NCI-H446 (cell line): ENCODE measurements at regions not wholly inside any gene's neighbourhood (a gene's known extent, or its start where the extent isn't known, plus 50 kb on each side); places are given as distances from the start of the nearest gene placed in this dataset.
"Not testable (repeated sequence)": the region's sequence is repeated elsewhere in the genome, so short reads cannot be mapped to it uniquely, and the experiment has no call there.

Experiments used
- DNase-seq, 2 experiments: peaks; one replicate each; lab custom pipeline; 2025; lab: John Stamatoyannopoulos, UW

DNA sequence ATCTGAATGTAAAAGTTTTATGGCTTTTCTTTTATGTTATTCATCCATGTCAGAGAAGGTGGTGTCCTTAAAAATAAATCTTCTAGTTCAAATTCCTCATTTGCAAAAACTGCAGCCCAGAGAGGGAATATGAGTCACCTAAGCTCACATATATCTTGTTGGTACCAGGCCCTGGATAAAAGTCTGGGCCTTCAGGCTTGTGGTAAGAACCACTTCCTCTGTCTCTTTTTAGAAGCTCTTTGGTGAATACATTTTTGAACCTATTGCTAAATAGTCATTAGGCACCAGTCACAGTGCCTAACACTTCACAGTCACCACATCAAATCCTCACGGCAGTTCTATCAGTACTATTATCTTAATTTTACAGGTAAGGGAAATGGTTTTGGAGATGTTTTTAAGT is 199.2 kb downstream of the KCNS3 start:
- DNase-seq, result no peak

DNA sequence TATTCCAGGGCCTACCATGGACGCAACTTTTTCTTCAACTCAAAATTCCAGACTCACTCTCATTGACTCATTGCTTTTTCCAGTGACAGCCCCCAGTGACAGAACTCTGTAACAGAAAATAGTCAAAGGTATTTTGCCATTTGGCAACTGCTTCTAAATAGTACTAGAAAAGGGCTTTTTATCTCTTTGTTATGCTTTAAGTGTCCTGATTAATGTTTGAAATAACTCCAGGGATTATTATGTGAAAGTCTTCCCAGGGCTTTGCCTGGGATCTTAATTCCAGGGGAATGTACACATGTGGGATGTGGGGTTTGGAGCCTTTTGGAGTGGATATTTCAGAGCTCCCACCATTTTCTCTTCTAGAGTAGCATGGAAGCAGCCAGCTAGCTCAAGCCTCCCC is 198.8 kb downstream of the KCNS3 start:
- DNase-seq, result no peak

DNA sequence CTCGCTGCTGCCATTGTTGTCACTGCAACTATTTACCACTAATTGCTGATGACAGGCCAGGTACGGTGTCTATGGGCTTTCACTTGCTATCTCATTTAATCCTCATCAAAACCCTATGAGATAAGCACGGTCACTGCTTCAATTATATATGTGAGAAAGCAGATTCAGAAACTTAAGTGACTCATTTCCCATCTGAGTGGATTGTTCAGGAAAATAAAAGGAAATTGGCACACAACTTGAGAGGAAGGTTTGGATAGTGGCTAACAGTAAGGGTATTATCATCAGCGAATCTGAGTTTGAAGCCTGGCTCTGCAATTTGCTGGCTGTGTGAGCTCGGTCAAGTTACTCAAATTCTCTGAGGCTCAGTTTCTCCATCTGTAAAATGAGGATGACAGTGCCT is 196.0 kb downstream of the KCNS3 start:
- no peak for DNase-seq

DNA sequence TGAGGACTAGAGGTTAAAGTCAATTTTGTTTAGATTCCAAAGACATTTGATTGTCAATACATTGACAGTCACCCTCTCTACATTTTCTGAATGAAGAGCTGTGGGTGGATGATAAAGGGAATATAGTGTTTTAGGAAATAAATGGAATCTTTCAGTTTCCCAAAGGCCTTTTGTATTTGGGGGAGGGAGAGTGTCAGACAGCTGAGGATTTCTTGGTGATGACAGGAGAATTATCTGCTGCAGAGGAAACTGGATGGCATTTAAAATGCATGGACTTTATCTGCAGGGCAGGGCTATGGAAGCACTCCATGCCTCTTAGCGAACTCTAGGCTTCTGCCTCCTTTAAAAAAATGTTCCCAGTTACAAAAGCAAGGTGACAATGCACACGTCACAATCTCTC is 195.1 kb downstream of the KCNS3 start:
- no peak for DNase-seq

DNA sequence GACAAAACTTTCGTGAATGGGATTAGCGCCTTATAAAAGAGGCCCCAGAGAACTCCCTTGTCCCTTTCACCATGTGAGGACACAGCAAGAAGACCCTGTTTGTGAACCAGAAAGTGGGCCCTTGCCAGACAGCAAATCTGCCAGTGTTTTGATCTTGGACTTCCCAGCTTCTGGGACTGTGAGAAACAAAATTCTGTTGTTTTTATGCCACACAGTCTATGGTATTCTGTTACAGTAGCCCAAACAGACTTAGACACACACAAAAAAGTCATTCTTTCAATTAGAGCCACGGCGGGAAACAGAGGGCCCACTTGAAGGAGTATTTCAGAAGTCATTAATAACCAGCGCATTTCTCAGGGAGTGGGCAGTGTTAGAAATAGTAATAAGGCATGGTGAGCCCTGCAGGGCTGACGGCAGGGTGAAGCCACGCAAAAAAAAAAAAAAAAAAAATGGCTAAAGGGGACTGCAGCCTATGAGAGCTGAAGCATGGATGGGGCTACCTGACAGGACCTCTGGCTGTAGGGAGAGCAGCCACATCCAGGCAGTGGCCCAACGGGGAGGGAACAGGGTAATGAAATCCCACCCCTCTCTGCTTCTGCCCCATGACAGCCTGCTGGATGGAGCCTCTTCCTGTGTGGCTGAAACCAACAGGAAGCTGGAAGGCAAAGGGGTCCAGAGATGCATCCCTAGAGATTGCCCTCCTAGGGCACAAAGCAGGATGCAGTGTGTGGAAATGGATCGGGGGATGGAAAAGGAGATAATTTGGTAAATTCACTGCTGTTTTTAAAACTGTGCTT is 189.3 kb downstream of the KCNS3 start:
- no peak for DNase-seq

DNA sequence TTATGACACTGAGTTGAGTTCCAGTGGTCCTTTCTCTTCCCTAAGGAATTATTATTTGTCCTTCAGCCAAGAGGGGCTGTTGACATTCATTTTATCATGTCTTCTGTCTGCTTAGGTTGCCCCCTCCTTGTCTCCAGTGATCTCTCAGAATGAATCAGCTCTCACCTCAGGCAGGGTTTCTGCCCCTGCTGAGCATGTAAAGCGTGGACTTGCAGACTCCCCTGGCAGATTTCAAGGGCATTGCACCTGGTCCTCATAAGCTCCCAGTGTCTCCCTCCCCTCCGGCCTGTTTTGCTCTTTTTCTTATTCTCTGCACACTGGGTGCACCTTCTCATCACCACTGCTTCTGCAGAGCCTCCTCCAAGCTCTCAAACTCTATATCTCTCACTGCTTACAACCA is 188.4 kb downstream of the KCNS3 start:
- DNase-seq, result no peak

DNA sequence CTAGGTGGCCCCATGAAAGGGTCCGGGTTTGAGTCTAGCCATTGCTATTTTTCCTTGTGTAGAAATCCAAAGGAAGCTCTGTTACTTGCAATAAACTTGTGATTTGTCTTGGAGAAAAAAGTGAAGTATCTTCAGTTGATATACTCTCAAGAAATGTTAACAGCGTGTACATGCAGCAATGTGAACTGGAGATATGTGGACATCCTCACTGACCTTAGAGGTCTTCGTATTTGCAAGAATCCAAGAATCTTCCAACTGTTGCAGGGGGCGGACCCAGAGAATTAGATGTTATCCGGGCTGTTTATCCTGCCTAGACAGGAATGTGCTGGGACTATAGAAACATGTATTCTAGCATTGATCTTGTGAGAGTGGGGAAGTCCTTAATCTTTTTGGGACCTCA is 187.6 kb downstream of the KCNS3 start:
- DNase-seq, result no peak

DNA sequence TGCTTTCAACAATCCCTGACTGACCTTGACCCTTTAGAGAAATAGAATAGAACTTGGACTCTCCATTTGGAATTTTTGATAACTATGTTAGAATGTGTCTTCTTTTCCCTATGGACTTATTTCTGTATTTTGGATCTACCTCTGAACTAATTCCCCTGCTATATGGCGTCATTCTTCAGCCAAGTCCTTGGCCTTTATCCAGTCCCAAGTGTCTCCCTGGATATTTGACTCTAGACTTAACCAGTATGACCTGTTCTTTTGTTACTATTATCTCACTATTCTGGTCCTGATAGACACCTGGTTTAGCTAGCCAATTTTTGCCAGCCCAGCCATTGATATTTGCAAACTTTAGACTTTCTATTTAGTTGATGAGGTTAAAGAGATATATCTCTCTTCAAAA is 186.8 kb downstream of the KCNS3 start:
- DNase-seq, result no peak

DNA sequence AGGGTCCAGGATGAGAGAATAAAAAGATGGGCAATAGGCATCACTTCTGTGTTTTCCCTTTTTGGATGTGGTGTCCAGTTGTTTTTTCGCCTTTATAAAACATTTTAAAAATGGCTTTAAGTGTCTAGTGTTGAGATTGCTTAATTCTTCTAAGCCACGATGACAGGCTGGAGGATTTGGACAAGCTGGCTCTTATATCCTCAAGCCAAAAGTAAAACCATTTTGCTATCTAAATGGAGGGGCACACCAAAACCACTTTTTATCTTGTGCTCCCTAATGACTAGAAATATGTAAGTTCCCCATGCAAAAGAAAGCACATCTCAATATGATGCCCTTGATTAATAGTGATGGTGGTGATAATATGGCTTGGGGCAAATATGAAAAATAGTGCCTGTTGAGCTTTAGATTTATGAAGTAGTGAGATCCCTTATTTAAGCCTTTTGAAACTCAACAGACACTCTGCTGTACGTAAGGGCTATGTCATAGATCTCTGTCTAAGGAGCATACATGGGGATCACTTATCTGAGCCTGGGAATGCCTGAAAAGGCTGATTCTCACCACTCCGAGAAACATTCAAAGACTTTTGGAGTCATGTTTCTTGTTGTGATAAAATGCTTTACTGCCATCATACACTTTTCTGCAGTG is 185.5 kb downstream of the KCNS3 start:
- no peak for DNase-seq

DNA sequence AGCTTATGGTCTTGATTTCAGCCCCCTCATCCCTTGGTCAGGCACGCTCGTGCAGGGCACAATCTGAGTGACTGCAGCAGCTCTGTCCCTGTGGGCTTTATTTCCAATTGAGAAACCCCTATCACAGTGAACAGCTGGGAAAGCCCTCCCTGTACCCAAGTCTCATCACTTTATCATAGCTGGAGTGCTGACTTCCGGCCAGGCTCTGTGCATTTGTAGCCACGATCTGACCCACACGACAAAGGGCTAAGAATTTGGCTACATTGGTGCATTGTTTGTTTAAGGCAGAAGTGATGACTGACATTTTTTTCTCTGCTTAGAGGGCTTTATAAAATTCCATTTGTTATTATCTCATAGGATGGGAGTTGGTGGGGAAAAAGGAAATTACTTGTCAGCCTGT is 184.4 kb downstream of the KCNS3 start:
- DNase-seq, result no peak

DNA sequence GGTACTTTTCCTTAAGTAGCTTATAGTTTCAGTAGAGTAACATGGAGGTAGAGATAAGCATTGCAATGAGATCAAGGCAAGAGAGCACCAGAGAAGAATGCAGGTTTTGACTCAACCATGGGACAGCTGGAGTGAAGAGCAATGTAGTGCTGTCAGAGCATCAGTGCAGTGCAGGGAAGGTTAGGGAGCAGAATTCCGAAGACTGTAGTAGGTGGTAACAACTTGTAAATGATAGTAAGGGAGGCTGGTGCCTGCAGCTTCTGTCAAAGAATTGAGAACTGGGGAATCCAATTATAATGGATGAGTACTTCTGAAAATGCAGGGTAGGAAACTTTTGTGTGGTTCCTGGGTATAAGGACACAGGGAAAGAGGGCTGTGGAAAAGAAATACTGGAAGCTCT is 183.2 kb downstream of the KCNS3 start:
- DNase-seq, result no peak

DNA sequence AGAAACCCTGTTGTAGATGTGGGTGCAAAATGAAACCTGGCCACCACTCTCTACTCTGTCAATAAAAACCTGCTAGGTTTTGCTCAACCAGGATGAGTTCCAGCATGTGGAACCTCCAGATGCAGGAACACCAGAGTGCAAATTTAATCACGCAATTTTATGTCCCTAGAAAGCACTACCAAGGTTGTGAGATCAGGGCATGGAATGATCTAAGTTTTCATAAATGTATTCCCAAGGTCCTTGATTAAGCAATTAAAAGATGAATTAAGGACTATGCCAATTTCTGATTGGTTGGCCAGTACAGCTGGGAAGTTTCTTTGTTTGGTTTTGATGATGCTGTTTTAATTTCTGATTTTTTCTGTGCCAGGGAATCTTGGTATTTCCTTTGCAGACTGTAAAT is 179.2 kb downstream of the KCNS3 start:
- no peak for DNase-seq

DNA sequence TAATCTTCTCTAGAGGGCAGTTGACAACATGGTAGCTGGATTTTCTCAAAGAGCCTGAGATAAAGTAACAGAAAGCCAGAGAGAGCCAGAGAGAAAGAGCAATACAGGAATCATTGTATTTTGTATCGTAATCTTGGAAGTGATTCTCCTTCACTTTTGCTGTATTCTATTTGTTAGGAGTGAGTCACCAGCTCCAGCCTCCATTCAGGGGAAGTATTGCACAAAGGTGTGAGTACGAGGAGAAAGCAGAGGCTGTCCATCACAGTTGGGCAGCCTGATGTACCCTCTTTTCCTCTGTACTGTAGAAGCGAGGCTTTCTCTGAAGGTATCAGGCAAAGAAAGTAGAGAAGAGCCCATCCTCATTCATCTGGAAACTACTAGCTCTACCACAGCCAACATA is 176.8 kb downstream of the KCNS3 start:
- DNase-seq, result no peak

DNA sequence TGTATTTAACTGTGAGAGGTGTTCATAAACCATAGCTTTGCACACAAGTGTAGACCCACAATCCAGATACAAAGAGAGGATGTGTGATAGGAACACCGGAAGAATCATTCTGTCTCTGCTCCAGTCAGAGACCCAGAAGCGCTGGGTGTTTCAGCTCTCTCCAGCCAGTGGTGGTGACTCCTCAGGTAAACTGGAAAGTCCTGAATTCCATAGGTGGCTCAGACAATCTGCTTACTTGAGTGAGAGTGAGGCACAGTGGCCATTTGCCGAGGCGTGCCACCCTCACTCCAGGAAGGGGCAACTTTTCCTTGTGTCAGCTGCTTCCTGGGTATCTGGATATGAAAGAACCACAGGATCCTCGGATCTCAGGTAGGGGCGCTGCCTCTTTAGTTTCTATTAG is 171.5 kb downstream of the KCNS3 start:
- no peak for DNase-seq

DNA sequence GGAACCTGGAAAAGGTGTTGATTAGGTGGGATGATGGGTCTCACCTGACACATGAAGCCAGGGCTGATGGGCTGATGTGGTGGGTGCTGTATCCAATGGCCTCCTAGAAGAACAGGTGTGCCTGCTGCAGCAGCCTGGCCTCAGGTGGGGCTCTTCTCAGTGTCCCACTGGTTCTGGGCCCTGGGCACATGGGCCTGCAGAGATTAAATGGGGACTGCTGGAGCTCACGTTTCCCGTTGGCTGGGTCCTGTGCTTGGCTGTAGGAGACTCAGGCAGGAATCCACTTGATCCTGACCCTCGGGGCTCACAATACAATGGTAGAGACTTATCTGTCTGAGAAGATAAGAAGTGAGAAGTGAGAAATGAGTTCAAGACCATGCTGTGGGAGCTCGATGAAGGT is 170.9 kb downstream of the KCNS3 start:
- no peak for DNase-seq

DNA sequence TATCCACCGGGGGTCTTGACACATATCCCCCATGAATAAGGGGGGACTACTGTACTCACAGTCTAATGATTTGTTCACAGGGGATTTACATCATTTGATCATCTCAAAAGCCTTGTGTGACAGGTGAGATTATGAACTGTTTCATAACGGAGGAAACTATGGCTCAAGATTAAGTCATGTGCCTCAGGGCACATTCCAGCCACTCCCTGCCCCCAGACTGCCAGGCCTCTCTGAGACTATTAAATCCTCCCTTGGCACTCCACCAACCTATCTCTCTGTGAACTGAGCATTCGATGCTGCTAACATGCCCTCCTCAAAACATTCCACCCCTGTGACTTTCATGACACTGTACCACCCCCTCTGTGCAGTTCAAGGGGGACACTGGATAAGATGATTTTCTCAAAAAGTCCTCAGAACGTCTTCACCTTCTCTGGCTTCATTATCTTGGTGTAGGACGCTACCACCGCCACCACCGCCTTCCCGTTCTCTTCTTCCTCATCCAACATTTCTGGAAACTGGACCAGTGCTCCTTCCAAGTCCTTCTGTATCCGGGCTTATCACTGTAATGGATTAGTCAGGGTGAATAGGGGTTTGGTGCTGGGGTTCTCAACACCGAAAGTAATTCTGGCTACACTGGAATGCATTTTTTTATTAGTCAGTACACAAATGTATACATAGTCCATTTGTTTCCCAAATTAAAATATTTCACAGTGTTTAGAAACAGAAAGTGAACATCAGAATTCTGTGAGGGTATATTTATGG is 169.6 kb downstream of the KCNS3 start:
- DNase-seq, result no peak

DNA sequence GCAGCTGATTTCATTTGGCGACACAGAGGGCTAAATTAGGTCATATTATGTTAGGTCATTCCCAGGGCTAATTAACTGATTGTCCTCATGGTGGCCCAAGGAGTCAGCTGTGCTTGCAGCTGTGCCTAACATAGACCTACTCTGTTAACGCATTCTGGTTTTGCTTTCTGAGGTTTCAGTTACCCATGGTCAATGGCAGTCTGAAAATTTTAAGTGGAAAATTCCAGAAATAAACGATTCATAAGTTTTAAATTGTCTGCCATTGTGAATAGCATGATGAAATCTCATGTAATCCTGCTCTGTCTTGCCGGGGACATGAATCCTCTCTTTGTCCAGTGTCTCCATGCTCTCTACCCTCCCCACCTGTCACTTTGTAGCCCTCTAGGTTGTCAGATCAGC is 168.7 kb downstream of the KCNS3 start:
- no peak for DNase-seq

DNA sequence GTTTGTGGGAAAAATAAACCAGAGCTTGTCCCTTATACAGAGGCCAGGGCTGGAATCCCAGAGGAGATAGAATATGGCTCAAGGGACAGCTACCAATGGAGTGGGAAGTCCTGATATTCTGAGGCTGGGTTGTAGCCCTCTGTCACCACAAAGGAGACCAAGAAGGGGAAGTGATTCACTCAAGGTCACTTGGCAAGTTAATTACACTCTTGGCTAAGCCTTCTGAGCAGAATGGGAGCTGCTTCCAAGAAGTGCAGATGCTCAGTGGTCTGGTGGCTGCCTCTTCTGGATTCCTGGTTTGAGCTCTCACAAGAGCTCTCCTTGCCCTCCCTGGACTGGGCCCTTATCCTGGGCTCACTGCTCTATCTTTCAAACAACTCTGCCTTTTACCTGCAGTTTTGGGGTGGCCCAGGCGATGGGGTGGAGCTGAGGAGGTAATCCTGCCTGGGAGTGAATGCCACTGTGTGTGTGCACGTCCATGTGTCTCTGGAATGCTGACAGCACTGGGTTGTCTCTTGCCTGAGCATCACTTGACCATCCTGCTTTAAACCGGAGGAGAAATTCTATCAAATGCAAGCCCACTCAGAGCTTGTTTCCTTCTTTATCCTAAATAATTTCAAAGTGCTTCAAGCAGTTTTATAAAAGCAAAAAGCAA is 168.2 kb downstream of the KCNS3 start:
- peak in 1 of 2 experiments; percentile 66 for DNase-seq

DNA sequence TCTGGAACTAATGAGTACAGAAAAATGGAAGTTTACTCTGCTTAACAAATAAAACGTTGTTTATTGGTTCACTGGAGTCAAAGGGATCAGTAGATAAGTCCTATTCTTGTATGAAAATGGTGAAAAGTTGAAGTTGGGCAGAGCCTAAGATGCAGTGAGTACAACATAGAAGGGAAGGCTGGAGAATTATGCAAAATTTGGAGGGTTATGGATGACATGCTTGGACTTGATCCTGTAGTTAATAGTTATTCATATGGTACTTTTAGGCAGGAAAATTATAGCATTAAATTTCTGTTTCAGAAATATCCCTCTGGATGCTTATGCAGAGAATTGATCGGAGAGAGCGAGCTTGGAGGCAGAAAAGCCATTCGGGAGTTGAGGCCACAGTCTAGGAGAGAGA is 167.6 kb downstream of the KCNS3 start:
- no peak for DNase-seq

DNA sequence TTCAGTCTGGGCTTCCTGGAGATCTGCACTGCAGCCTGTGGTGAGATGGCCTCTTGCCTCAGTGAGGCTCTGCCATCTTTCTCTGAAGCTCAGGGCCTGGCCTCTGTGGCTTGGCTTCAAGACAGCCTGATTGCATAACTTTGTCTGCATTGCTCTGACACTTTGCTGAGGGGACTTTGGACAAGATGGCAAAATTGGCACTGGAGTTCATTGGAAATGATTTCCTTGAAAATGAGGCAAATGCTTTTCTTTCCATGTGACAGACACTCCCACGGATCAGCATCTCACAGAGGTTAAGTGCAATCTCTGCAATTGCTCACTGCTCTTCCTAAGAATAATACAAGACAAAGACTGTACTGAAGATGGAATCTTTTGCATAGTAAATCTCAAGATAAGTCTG is 166.8 kb downstream of the KCNS3 start:
- DNase-seq, result no peak

DNA sequence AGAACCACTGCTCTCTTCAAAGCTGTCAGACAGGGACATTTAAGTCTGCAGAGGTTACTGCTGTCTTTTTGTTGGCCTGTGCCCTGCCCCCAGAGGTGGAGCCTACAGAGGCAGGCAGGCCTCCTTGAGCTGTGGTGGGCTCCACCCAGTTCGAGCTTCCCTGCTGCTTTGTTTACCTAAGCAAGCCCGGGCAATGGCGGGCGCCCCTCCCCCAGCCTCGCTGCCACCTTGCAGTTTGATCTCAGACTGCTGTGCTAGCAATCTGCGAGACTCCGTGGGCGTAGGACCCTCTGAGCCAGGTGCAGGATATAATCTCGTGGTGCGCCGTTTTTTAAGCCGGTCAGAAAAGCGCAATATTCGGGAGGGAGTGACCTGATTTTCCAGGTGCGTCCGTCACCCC is 138.9 kb downstream of the KCNS3 start:
- not testable (repeated sequence) for DNase-seq

DNA sequence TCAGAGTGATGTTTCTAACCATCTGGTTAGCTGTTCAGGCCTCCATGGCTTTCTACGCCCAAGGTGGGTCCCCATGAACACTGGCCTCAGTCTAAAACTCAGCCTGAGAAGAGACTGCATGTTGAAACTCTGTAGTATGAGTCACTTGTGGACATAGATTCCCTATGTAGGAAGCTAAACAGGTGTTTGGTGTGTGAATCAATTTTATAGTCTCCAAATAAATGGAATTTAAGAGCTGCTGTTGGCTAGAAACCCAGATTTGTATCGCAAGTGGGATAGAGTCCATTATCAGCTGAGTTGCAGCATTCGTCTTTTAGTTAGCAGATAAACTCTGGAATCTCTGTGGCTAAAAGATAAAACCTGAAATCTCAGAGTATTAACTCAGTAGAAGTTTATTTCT is 131.4 kb downstream of the KCNS3 start:
- no peak for DNase-seq

DNA sequence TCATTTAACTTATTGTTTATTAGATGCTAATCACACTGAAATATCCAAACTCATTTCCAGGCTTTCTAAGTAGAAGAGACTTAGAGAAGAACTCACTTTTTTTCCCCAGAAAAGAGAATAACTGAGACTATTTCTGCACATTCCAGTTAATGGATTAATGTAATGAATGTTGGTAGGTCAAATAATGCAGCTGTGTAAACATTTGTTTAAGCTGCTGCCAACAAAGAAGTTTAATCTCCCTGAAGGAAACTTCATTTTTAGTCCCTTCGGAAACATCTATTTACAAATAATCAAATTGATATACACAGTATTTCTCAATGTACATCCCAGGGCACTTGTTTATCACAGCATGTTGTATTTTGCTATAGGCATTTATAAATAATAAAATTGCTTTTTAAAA is 126.9 kb downstream of the KCNS3 start:
- no peak for DNase-seq
